GM19452 (cell line): ENCODE measurements at regions not wholly inside any gene's neighbourhood (a gene's known extent, or its start where the extent isn't known, plus 50 kb on each side); places are given as distances from the start of the nearest gene placed in this dataset.
"Not testable (repeated sequence)": the region's sequence is repeated elsewhere in the genome, so short reads cannot be mapped to it uniquely, and the experiment has no call there.

ENCODE experiments used
- ATAC-seq: cut with Tn5 transposase; IDR thresholded peaks from one replicate; pipeline ENCODE4 v1.9.1; 2021; ENCODE audit not compliant: unreplicated experiment

GRCh38 chr7:9031386-9031785 is 598.0 kb downstream of the NXPH1 start:
- ATAC-seq, result no peak

GRCh38 chr7:9036080-9036479 is 602.7 kb downstream of the NXPH1 start:
- no peak for ATAC-seq

GRCh38 chr7:9071160-9071762 is 637.9 kb downstream of the NXPH1 start:
- no peak for ATAC-seq

GRCh38 chr7:9075774-9076173 is 642.4 kb downstream of the NXPH1 start:
- not testable (repeated sequence) for ATAC-seq

- ATAC-seq, result no peak
These were observed 648.8 kb downstream of the NXPH1 start for GRCh38 chr7:9082203-9082602.

- no peak for ATAC-seq
These were observed 650.4 kb downstream of the NXPH1 start for GRCh38 chr7:9083837-9084236.

- no peak for ATAC-seq
These were observed 657.9 kb downstream of the NXPH1 start for GRCh38 chr7:9091282-9091681.

GRCh38 chr7:9097565-9098060 is 664.2 kb downstream of the NXPH1 start:
- ATAC-seq, result no peak

GRCh38 chr7:9100289-9100688 is 666.9 kb downstream of the NXPH1 start:
- ATAC-seq, result no peak

GRCh38 chr7:9102846-9103245 is 669.4 kb downstream of the NXPH1 start:
- ATAC-seq, result no peak

- ATAC-seq, result no peak
These were observed 673.3 kb downstream of the NXPH1 start for GRCh38 chr7:9106747-9107146.

GRCh38 chr7:9120331-9120730 is 686.9 kb downstream of the NXPH1 start:
- no peak for ATAC-seq

- ATAC-seq, result no peak
These were observed 690.9 kb downstream of the NXPH1 start for GRCh38 chr7:9124320-9124719.

GRCh38 chr7:9125246-9125645 is 691.8 kb downstream of the NXPH1 start:
- ATAC-seq, result no peak

- ATAC-seq, result no peak
These were observed 694.5 kb downstream of the NXPH1 start for GRCh38 chr7:9127901-9128300.

GRCh38 chr7:9148687-9149086 is 715.3 kb downstream of the NXPH1 start:
- ATAC-seq, result no peak

GRCh38 chr7:9149499-9150082 is 716.2 kb downstream of the NXPH1 start:
- ATAC-seq, result no peak

- ATAC-seq, result not testable (repeated sequence)
These were observed 730.3 kb downstream of the NXPH1 start for GRCh38 chr7:9163691-9164090.

GRCh38 chr7:9175871-9176270 is 742.5 kb downstream of the NXPH1 start:
- no peak for ATAC-seq

- no peak for ATAC-seq
These were observed 747.9 kb downstream of the NXPH1 start for GRCh38 chr7:9181356-9181755.

GRCh38 chr7:9186730-9187129 is 753.3 kb downstream of the NXPH1 start:
- no peak for ATAC-seq

GRCh38 chr7:9189703-9190102 is 756.3 kb downstream of the NXPH1 start:
- no peak for ATAC-seq

GRCh38 chr7:9192969-9193368 is 759.6 kb downstream of the NXPH1 start:
- no peak for ATAC-seq
